ENCODE measurements at regions not wholly inside any gene's neighbourhood (a gene's known extent, or its start where the extent isn't known, plus 50 kb on each side); places are given as distances from the start of the nearest gene placed in this dataset.
"Not testable (repeated sequence)": the region's sequence is repeated elsewhere in the genome, so short reads cannot be mapped to it uniquely, and the experiment has no call there.

DNA sequence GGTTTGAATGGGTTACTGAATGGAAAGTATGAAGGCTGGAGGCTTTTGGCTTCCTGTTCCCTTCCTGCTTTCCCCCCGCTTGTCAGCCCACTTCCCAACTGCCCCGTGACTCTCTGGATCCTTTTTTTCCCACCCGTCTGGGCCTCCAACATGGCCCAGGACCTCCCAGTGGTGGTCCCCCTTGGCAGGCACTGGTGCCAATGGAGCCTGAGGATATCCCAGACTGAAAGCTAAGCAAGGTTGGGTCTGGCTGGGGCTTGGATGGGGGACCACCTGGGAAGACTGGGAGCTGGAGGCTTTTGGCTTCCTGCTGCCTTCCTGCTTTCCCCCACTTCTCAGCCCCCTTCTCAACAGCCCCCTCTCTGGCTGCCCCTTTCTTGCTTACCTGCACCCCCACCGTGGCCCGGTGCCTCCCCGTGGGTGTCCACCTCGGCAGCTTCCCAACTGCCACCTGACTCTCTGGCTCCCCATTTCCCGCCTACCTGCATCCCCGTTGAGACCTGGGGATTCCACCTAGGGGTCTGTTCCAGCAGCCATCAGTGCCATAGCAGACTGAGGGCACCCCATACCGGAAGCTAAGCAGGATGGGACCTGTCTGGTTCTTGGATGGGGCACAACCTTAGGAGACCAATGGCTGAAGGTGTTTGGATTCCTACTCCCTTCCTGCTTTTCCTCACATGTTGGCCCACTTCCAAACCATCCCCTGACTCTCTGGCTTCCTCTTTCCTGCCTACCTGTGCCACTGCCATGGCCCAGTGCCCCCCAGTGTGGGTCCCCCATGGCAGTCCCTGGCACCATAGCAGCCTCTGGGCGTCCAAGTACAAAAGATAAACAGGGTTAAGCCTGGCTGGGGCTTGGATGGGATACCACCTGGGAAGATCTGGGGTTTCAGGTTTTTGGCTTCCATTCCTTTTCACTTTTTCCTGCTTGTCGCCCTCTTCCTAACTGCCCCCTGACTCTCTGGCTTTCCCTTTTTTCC, 2295.3 kb downstream of the TP53TG3F start:
- no peak for DNase-seq

DNA sequence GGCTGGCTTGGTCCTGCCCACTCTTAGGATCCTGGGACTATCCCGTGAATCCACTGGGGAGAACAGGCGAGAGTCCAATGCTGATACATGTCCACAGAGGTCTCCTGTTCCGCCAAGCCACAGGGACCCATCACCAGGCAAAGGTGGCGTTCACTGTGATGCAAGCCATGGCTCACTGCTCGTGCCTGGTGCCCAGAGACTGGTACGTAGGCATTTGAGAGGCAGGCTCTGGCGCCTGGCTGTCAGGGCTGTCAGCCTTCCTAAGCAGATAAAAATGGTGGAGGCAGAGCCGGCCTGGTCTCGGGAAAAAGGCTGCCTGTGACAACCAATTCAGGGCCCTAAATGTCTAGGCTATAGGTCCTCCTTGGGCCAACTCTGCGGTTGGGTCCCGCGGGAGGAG, 2329.0 kb downstream of the TP53TG3F start:
- no peak for DNase-seq

DNA sequence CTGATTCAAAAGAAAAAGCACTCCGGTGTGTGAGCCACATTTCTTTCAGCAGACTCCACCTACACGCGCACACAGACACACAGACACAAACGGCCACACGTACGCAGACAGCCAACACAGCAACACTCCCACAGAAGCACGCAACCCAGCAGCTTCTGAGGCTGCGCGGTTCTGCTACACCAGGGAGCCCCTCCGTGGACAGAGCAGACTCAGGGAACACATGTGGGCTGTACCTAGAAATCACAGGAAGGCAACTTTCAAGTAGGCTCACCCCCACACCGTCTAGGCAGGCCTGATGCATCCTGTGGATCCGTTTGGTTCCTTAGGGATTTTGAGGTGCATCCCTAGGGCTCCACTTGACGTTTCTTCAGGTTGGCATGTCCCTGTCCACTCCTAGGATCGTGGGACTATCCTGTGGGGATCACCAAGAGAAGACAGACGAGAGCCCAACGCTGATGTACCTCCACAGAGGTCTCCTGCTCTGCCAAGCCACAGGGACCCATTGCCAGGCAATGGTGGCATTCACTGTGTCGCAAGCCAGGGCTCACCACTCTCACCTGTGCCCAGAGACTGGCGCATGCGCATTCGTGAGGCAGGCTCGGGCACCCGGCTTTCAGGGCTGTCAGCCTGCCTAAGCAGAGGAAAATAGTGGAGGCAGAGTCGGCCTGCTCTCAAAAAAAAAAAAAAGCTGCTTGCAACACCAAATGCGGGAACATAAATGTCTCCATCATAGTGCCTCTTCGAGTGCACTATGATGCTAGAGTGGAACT, 2333.3 kb downstream of the TP53TG3F start:
- no peak for DNase-seq

DNA sequence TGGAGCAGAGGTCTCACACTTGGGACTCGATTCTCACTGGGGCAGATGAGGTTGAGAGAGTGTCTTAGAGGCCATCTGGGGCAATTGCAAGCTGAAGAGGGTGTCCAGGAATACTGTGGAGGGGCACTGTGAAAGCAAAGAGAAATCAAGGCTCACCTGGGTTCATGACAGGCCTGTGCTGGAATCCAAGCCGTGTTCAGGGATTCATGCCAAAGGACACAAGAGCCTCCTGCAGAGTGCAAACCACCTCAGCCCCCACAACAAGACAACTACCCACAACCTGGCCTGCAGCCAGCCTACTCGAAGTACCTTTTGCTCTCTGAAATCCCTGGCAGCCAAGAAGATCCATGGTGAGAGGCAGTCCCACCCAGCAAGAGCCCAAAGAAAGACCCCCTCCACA, 2334.2 kb downstream of the TP53TG3F start:
- no peak for DNase-seq

DNA sequence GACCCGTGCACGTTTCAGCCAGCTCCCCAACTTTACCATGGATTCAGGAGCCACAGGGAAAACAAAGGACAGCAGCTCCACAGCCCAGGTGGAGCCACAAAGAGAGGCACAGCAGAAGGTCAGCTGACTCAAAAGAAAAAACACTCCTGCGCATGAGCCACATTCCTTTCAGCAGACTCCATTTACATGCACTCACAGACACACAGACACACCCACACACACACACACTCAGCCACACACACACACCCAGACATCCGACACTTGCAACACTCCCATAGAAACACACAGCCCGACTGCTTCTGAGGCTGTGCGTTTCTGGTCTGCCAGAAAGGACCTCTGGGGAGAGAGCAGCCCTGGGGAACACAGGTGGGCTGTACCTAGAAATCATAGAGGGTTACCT, 2335.5 kb downstream of the TP53TG3F start:
- DNase-seq, result no peak

DNA sequence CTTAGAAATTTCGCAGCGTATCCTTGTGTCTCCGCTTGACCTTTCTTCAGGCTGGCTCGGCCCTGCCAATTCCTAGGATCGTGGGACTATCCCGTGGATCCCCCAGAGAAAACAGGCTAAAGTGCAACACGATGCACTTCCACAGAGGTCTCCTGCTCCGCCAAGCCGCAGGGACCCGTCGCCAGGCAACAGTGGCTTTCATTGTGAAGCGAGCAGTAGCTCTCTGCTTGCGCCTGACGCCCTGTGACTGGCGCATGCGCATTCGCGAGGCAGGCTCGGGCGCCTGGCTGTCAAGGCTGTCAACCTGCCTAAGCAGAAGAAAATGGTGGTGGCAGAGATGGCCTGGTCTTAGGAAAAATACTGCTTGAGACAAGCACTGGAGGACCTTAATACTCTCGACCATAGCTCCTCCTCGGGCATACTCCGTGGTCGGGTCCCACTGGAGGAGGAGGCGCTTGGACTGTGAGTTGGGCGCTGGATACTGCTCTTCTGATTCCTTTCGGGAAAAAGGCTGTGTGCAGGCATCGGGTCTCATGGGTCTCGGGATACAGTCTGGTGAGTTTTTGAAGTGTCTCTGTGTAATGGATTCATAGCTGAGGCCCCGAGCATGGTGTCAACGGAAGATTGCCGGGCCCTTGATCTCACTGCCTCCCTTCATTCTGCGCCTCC, 2336.1 kb downstream of the TP53TG3F start:
- DNase-seq, result peak; percentile 36

DNA sequence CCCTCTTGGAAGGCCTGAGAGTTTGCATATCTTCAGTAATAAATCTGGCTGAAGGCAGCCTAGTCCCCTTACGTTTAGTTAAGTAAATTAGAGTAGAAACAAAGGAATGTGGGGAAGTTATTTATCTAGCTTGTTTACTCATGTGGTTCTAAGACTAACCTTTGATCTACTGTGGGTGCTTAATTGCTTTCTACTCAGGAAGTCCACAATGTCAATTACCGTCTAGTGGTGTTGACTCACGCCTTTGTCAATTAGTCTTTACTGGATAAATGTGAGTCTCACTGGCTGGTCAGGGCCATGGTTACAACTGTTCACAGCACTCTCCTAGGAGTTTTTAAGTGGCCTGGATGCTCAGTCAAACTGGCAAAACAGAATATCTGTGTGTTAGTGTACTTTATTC, 2338.4 kb downstream of the TP53TG3F start:
- no peak for DNase-seq

DNA sequence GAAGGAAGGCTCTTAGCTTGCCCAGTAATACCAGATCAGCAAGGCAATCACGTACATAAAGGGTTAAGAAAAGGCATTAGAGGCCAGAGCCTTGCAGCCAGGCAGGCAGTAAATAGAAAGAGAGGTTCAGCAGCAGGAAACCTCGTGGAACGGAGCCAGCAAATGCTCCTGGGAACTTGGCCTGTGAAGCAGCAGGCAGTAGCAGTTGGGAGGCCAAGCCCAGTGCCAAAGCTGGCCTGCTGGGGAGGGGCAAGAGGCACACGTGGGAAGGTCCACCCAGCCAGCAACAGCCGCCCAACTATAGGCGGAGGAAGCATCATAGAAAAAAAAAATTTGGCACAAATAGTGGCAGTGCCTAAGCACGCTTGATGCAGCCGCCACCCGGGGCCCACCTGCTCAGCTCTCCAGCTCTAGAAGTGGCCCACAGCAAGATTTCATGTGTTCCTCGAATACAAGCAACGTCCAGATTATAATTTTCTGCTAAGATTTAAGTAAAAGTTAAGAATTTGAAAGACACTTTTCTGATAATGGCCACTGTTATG, 2339.5 kb downstream of the TP53TG3F start:
- DNase-seq, result peak; percentile 86

DNA sequence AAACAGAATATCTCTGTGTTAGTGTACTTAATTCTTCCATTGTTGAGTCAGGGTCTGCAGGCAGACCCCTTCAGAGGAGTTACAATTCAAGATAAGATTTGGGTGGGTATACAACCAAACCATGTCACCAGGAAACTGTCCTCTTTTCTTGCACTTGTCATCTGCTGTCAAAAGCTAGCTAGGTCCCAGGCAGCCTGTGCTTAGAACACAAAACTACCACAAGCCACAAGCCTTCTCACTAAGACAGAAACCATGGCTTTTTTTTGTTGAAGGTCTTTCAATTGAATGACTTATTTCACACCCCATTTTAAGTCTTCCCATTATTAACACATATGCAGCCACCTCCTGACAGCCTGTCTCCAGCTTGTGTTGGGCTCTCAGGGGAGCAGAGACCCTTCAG, 2345.1 kb downstream of the TP53TG3F start:
- not testable (repeated sequence) for DNase-seq

DNA sequence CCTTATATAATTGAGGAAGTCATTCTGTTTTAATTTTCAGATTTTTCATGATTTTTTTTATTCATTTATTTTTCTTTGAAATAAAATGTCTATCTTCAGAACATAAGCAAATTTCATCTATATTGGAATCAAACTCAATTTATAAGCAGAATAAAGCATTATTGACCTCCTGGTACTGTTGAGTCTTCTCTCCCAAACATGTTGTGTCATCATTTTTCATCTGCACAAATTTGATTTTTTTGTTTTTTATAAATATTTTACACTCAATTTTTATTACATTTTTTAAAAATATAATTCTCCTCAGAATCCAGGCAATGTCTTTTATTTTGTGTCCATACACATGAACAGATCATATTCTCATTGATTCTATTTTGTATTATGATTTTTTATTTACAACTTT, 2363.9 kb downstream of the TP53TG3F start:
- no peak for DNase-seq

DNA sequence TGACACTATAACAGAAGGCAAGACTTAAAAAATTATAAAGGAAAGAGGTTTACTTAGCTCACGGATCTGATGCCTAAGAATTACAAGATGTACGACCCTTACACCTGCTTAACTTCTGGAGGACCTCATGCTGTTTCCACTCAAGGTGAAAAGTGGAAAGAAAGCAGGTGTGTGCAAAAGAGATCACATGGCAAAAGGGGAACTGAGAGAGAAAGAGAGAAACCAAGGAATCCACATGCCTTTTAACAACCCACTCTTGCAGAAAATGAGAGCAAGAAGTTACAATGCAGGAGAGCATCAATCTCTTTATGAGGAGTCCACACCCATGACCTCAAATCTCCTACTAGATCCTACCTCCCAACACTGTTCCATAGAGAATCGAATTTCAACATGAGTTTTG, 2382.2 kb downstream of the TP53TG3F start:
- DNase-seq, result no peak

DNA sequence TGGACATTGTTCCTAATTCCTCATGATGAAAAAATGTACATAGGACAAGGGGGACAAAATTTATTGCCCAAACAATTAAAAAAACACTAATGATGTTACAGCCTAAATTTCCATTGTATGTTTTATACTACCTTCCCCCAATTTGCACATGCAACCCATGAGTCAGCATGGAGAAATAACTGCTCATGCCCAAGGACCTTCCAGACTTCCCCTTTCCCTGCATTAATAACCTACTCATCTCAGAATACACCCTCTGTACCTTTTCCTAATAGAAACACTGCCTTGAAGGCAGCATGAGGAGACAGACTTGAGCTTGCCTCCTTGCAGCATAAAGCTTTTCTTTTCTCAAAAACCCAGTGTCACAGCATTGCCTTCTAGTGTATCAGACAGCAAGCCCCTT, 2402.8 kb downstream of the TP53TG3F start:
- DNase-seq, result no peak

DNA sequence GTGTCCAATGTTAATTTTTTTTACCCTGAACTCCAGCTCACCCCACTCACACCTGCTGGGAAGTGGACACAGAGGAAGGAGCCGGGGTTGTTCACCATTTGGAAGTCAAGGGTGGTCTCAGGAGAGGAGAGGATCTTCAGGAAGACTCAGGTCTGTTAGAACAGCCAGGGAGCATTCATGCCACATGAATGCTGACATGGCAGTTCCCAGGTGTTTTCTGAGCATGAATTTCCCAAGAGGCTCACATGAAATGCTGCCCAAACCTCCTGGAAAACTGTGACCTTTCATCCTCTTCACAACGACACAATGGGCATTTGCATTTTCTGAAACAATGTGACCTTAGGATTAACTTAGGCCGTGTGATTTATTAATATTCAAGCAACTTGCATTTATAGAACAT, 2409.2 kb downstream of the TP53TG3F start:
- no peak for DNase-seq

DNA sequence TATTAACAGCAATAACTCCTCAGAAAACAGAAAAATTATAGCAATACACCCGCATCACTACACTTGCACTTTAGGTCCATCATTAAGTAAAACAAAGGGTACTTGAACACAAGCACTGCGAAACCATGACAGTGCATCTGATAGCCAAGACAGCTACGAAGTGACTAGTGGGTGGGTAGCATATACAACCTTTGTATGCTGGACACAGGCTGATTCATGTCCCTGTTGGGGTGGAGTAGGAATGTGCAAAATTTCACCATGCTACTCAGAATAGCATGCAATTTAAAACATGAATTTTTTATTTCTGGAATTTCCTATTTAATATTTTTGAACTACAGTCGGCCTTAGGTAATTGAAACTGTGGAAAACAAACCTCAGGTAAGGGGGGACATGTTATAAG, 2414.1 kb downstream of the TP53TG3F start:
- DNase-seq, result no peak

DNA sequence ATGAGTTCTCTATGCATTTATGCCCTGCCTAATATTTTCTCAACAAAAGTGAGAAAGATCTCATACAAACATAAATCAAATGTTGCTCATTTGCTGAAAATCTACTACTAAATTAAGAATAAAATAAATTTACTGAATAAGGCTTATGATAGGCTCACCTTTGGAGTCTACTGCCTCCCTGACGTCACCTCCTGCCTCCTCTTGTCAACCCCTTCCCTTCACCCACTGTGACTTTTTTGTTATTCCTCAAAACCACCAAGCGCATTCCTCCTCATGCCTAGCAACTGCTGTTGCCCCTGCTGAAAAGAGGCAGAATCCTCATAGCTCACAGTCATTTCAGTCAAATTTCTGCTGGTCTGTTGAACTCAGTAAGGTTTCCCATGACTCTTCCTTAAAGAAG, 2422.2 kb downstream of the TP53TG3F start:
- DNase-seq, result no peak

DNA sequence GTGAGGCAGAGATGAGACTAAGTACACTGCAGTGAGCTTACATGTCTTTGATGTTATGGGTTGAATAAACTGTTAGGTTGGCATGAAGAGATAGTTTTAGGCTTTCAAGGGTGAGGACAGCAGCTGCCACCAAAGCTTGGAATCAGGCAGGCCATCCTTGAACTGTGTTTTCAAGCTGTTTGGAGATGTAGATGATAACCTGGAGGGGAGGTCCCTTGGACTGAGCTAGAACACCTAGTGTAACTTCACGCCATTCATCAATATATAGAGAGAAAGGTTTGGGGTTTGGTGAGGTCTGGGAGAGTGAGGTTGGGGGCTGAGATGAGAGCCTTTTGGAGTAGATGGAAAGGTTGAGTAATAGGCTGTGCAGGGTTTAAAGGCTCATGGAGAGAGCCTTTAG, 2447.0 kb downstream of the TP53TG3F start:
- DNase-seq, result no peak

DNA sequence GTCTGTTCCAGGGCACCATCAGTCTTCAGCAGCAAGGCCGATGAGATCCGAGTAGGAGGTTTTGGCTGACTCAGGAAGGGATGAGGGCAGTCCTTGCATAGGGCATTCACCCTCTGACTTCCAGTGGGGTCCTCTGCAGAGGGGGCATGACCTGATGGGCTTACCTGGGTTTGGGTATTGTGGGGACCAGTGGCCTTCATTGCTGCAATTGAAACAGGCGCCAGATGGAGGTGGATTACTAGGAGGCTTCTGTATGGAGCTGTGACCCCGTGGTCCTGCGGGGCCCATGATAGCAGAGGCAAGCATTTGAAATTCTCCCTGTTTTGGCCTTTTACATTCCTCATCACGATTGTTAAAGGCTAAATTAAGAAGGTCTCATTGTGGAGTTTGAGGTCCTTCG, 2448.7 kb downstream of the TP53TG3F start:
- no peak for DNase-seq

DNA sequence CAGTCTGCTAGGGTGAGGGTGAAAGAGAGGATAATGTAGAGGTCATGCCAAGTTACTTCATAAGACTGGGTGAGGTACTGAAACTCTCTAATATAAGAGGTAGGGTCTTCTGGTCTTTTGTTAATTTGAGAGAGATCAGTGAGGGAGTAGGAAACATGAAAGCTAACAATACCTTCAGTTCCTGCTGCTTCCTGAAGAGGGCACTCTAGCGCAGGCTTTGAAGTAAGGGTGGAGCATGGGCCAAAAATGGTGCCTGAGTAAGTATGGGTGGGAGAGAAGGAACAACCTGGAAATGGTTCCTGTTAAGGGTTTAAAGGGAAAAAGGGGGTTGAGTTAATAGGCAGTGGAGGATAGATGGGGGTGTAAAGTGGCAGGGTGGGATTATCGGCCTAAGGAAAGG, 2449.5 kb downstream of the TP53TG3F start:
- no peak for DNase-seq

DNA sequence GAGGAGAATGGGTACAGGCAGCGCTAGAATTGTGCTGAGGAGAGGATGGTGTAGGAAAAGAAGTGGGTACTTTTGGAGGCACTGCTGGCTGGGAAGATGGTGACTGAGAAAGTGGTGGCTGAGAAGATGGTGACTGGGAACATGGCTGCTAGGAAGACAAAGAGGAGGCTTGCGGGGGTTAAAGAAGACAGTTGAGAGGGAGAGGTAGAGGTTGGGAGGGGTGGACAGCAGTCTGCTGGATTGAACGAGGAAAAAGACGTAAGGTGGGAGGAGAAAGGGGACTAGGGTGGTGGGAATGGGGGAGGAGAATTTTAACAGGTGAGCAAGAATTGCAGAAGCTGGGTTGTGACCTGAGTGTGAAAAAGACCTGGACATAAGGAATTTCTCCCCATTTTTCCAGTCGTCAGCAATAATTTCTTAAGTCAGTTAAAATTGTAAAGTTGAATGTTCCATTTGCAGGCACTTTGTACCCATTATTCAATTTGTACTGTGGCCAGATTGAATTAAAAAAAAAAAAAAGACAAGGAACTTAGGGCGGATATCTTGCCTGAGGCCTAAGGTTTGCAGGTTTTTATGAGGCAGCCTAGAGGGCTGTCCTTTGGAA, 2450.0 kb downstream of the TP53TG3F start:
- no peak for DNase-seq

DNA sequence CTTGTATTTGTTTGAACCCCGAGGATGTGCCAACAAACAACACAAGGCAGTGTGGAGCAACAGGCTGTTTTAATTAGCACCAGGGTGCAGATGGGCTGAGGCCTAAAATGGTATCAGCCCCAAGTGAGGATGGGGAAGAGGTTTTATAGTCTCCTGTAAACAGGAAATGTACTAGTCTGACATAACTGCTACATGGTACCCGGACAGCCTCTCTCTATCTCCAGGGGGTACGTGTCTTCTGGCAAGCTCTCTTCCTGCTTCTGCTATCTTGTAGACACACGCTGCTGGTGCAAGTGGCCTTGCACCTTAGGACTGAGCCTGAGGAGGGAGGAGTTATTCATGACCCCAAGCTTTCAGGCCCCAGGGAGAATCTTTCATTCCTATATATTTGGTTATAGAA, 2451.0 kb downstream of the TP53TG3F start:
- DNase-seq, result no peak

DNA sequence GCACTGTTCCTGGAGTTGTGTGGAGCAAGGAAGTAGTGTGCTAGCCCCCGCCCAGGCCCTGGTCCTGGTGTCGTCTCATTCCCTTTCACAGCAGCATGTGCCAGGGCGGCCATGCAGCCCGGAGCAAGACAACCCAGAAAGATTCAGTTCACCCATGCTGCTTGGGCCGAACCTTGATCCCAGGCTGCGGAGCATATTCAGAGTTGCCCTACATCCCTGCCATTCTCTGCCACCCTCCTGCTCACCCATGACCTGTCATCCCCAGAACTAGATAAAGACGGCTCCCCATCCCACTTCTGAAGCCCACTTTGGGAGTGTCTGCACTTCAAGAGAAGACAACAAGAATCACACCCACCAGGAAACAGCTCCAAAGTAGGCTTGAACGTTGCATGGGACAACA, 2452.5 kb downstream of the TP53TG3F start:
- no peak for DNase-seq

DNA sequence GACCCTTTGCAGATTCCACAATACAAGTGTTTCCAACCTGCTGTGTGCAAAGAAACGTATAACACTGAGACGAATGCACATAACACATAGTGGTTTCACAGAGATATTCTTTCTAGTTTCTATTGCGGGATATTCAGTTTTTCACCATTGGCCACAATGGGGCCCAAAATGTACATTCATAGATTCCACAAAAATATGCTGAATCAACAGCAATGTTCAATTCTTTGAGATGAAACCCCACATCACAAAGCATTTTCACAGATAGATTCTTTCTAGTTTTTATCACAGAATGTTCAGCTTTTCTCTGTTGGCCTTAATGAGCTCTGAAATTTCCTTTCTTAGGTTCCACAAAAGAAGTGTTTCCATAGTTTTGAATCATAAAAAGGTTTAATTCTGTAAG, 2472.3 kb downstream of the TP53TG3F start:
- no peak for DNase-seq
